ENCODE measurements at regions not wholly inside any gene's neighbourhood (a gene's known extent, or its start where the extent isn't known, plus 50 kb on each side); places are given as distances from the start of the nearest gene placed in this dataset.

- TF ChIP-seq RXRA (IDR thresholded peaks at IDR 0.05; ENCODE audit: borderline replicate concordance, low read depth) = no peak
- no peak for TF ChIP-seq RCOR1 (IDR thresholded peaks at IDR 0.05; ENCODE audit: low read length)
- TF ChIP-seq TAF1 (IDR thresholded peaks at IDR 0.05; ENCODE audit: borderline replicate concordance, low read depth, low read length) = no peak
These were observed 79.8 kb upstream of the CNTN5 start (continued) for GRCh38 chr11:98940913-98941312.

- CTCF ChIA-PET = no interaction called here
- no peak overlapping the region for H3K4me3 ChIP-seq (ENCODE audit: low read depth in 2 of 2, low read length in 1 of 2)
- H3K4me1 ChIP-seq (ENCODE audit: control insufficient read depth in 1 of 2, insufficient read depth in 2 of 2, low read depth in 1 of 2, low read length in 1 of 2) = no peaks in the 10 kb centered on the region
- no peaks in the 10 kb centered on the region for H4K20me1 ChIP-seq (ENCODE audit: insufficient read depth)
- H3K9me2 ChIP-seq = no peaks in the 10 kb centered on the region
- 6% methylated on average over 2 of the region's 2 CpGs for WGBS (ENCODE audit: low lambda C conversion rate)
- no peak overlapping the region for H3K9ac ChIP-seq
- no peak overlapping the region for H3K27ac ChIP-seq (ENCODE audit: low read depth in 2 of 2, low read length in 1 of 2)
- no peak overlapping the region for H3K4me2 ChIP-seq
- H3K79me2 ChIP-seq (ENCODE audit: insufficient read depth) = no peaks in the 10 kb centered on the region
- POLR2A ChIA-PET = no interaction called here
- H3K27me3 ChIP-seq (ENCODE audit: insufficient read depth) = no peaks in the 10 kb centered on the region
- DNase-seq = no peak
- TF ChIP-seq RAD21 (IDR thresholded peaks at IDR 0.05; ENCODE audit: low read length) (no peak), IRF3 (IDR thresholded peaks at IDR 0.05; ENCODE audit: low read depth, low read length) (no peak), MAX (IDR thresholded peaks at IDR 0.05; ENCODE audit: low read depth) (no peak), ZBTB33 (IDR thresholded peaks at IDR 0.05; ENCODE audit: borderline replicate concordance, low read depth) (no peak), ELF1 (IDR thresholded peaks at IDR 0.05) (no peak), TEAD4 (IDR thresholded peaks at IDR 0.05; ENCODE audit: borderline replicate concordance, insufficient read depth) (no peak), PBX3 (IDR thresholded peaks at IDR 0.05) (no peak), NFIC (IDR thresholded peaks at IDR 0.05; ENCODE audit: borderline replicate concordance) (no peak), CHD2 (IDR thresholded peaks at IDR 0.05; ENCODE audit: low read length, partially characterized antibody) (no peak), RXRA (IDR thresholded peaks at IDR 0.05; ENCODE audit: borderline replicate concordance, low read depth) (no peak), YY1 (IDR thresholded peaks at IDR 0.05; ENCODE audit: low read depth) (no peak), MEF2A (IDR thresholded peaks at IDR 0.05; ENCODE audit: borderline replicate concordance, low read depth) (no peak), CTCF (IDR thresholded peaks at IDR 0.05) (no peak), GATA2 (CRISPR knock-in tag; IDR thresholded peaks at IDR 0.05) (no peak), GABPA (IDR thresholded peaks at IDR 0.05; ENCODE audit: low read depth) (no peak), FOSL2 (IDR thresholded peaks at IDR 0.05; ENCODE audit: borderline replicate concordance, low read depth) (no peak)
- H2AFZ ChIP-seq (ENCODE audit: low read depth) = no peak overlapping the region
- H3F3A ChIP-seq (replicated peaks; ENCODE audit: insufficient read depth) = no peaks in the 10 kb centered on the region
- no peaks in the 10 kb centered on the region for H3K36me3 ChIP-seq (replicated peaks in 1 of 2; ENCODE audit: control insufficient read depth in 1 of 2, insufficient read depth in 2 of 2, low read length in 1 of 2)
- H3K9me3 ChIP-seq = no peaks in the 10 kb centered on the region
These were observed 76.3 kb upstream of the CNTN5 start for GRCh38 chr11:98944461-98944860.

Measured in SK-N-SH (cell line).